Stomach (tissue), 8 donors: ENCODE measurements at regions not wholly inside any gene's neighbourhood (a gene's known extent, or its start where the extent isn't known, plus 50 kb on each side); places are given as distances from the start of the nearest gene placed in this dataset.

ENCODE experiments used
- DNase-seq, 2 donors: peaks; one replicate each; pipeline versions ENCODE4 v3.0.0 to v3.0.0-alpha.2; 2013 to 2019
- H3K27ac ChIP-seq, 5 donors: fragments of 200-600 bp in 4 of 5; sonication (generic) in 4 of 5; one replicate each; pipeline ENCODE4 v1.5.1; 2013 to 2019; ENCODE audit warnings: mild to moderate bottlenecking in 1 of 5, moderate library complexity in 1 of 5
- H3K27me3 ChIP-seq, 3 donors: fragments of 200-600 bp; sonication (generic); one replicate each; pipeline ENCODE4 v1.5.1; 2017 to 2019; ENCODE audit warnings: mixed run types in 1 of 3
- H3K36me3 ChIP-seq, 4 donors: fragments of 200-600 bp; sonication (generic); 1 replicate in 3 of 4; 2 replicates in 1 of 4; pipeline ENCODE4 v1.5.1; 2016 to 2019
- H3K4me1 ChIP-seq, 4 donors: fragments of 200-600 bp; sonication (generic); one replicate each; pipeline ENCODE4 v1.5.1; 2016 to 2019
- H3K4me3 ChIP-seq, 4 donors: fragments of 200-600 bp; sonication (generic) in 3 of 4; one replicate each; pipeline ENCODE4 v1.5.1; 2016 to 2019; ENCODE audit warnings: mild to moderate bottlenecking in 1 of 4
- H3K9me3 ChIP-seq, 4 donors: fragments of 200-600 bp; sonication (generic); one replicate each; pipeline ENCODE4 v1.5.1; 2016 to 2019
- EP300 ChIP-seq: sonication (generic); formaldehyde crosslinking; IDR thresholded peaks from one replicate; pipeline ENCODE4 v1.6.1; 2017; ENCODE audit warnings: antibody characterized with exemption
- POLR2A ChIP-seq, 4 donors: fragments of 450-650 bp; IDR thresholded peaks; one replicate each; pipeline ENCODE4 v1.6.1; 2016; ENCODE audit warnings: antibody characterized with exemption in 4 of 4, control low read depth in 2 of 4, mild to moderate bottlenecking in 1 of 4, moderate library complexity in 1 of 4
- POLR2AphosphoS5 ChIP-seq, 3 donors: sonication (generic); formaldehyde crosslinking; IDR thresholded peaks; one replicate each; pipeline ENCODE4 v1.6.1; 2016; ENCODE audit warnings: antibody characterized with exemption in 3 of 3
- WGBS, 5 donors: extraction: QIAGEN DNeasy Blood & Tissue Kit in 3 of 5; methylation state at CpG; one replicate each; pipeline versions ENCODE4 v1.1.5 to v1.1.7; 2013 to 2018; 5-methylcytosine and 5-hydroxymethylcytosine counted together
- intact Hi-C: fragments of 100-400 bp; cut with DNase I; formaldehyde crosslinking; loops from one replicate; pipeline ENCODE4 v1.15.1; 2023; ENCODE audit warnings: low total_unique reads
- TF ChIP-seq, protein P1 (sequence below), 7 experiments: fragments of 450-650 bp in 4 of 7; fragments of 200-600 bp in 3 of 7; sonication (generic) in 3 of 7; IDR thresholded peaks; one replicate each; pipeline ENCODE4 v1.5.1; 2016 to 2019; ENCODE audit warnings: antibody characterized with exemption in 7 of 7, control low read depth in 2 of 7, mild to moderate bottlenecking in 1 of 7
- donor health status: healthy with polysubstance abuse.
- donor health status: Bipolar disorder and iron deficiency.
- donor health status: healthy.

DNA sequence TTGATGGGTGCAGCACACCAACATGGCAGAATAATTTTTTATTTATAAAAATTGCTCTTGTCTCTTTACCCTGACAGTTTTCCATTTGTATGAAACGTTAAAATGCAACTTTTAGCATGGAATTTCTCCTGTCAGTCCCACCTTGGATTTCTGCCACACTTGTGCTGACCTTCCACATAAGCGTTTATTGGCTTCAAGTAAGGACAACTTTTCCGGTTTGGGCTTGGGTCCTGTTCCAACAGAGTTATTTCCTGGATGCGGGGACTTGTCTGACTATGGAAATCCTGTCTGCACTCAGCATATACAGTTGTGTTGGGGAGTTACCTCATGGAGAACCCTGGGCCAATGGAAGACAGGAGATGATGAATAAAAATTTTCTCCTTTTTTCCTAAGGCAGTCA, 294.7 kb downstream of the NAF1 start:
- H3K9me3 ChIP-seq: no peaks in the 10 kb centered on the region
- no peak overlapping the region for H3K27ac ChIP-seq
- TF ChIP-seq POLR2A (IDR thresholded peaks at IDR 0.05) (no peak), EP300 (no peak), POLR2AphosphoS5 (IDR thresholded peaks at IDR 0.05) (no peak)
- TF ChIP-seq, protein P1, sequence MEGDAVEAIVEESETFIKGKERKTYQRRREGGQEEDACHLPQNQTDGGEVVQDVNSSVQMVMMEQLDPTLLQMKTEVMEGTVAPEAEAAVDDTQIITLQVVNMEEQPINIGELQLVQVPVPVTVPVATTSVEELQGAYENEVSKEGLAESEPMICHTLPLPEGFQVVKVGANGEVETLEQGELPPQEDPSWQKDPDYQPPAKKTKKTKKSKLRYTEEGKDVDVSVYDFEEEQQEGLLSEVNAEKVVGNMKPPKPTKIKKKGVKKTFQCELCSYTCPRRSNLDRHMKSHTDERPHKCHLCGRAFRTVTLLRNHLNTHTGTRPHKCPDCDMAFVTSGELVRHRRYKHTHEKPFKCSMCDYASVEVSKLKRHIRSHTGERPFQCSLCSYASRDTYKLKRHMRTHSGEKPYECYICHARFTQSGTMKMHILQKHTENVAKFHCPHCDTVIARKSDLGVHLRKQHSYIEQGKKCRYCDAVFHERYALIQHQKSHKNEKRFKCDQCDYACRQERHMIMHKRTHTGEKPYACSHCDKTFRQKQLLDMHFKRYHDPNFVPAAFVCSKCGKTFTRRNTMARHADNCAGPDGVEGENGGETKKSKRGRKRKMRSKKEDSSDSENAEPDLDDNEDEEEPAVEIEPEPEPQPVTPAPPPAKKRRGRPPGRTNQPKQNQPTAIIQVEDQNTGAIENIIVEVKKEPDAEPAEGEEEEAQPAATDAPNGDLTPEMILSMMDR (IDR thresholded peaks at IDR 0.05): no peak
- no peaks in the 10 kb centered on the region for H3K4me1 ChIP-seq
- 61 to 74% (median 68%) methylated on average over 4 of the region's 4 CpGs for WGBS, 5 donors
- H3K27me3 ChIP-seq: no peaks in the 10 kb centered on the region
- DNase-seq: no peak
- intact Hi-C loops: no loop called here
- H3K36me3 ChIP-seq: no peaks in the 10 kb centered on the region
- no peak overlapping the region for H3K4me3 ChIP-seq

DNA sequence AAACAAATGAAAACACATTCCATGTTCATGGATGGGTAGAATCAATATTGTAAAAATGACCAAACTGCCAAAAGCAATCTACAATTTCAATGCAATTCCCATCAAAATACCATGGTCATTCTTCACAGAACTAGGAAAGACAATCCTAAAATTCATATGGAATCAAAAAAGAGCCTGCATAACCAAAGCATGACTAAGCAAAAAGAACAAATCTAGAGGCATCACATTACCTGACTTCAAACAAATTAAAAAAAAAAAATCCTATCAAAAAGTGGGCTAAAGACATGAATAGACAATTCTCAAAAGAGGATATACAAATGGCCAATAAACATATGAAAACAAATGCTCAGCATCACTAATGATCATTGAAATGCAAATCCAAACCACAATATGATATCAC, 297.5 kb downstream of the NAF1 start:
- TF ChIP-seq EP300 (no peak), POLR2AphosphoS5 (IDR thresholded peaks at IDR 0.05) (no peak), POLR2A (IDR thresholded peaks at IDR 0.05) (no peak)
- TF ChIP-seq, protein P1 (IDR thresholded peaks at IDR 0.05): no peak
- no peak overlapping the region for H3K27ac ChIP-seq
- H3K36me3 ChIP-seq: no peaks in the 10 kb centered on the region
- DNase-seq: no peak
- intact Hi-C loops: no loop called here
- H3K4me1 ChIP-seq: no peaks in the 10 kb centered on the region
- H3K4me3 ChIP-seq: no peak overlapping the region
- no peaks in the 10 kb centered on the region for H3K27me3 ChIP-seq
- H3K9me3 ChIP-seq: no peaks in the 10 kb centered on the region

DNA sequence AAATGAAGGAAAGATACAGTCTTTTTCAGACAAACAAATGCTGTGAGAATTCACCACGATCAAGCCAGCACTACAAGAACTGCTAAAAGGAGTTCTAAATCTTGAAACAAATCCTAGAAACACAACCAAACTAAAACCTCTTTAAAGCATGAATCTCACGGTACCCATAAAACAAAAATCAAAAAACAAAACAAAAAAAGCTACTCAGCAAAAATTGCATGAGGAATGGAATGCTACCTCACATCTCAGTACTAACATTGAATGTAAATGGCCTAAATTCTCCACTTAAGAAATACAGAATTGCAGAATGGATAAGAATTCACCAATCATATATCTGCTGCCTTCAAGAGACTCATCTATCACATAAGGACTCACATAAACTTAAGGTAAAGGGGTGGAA, 300.1 kb downstream of the NAF1 start:
- no peaks in the 10 kb centered on the region for H3K27me3 ChIP-seq
- no peaks in the 10 kb centered on the region for H3K36me3 ChIP-seq
- no peaks in the 10 kb centered on the region for H3K4me1 ChIP-seq
- H3K4me3 ChIP-seq: no peak overlapping the region
- H3K9me3 ChIP-seq: no peaks in the 10 kb centered on the region
- DNase-seq: no peak
- no peak overlapping the region for H3K27ac ChIP-seq
- 81 to 91% (median 88%) methylated on average over 2 of the region's 2 CpGs for WGBS, 5 donors
- intact Hi-C loops: no loop called here
- no peak for TF ChIP-seq EP300

DNA sequence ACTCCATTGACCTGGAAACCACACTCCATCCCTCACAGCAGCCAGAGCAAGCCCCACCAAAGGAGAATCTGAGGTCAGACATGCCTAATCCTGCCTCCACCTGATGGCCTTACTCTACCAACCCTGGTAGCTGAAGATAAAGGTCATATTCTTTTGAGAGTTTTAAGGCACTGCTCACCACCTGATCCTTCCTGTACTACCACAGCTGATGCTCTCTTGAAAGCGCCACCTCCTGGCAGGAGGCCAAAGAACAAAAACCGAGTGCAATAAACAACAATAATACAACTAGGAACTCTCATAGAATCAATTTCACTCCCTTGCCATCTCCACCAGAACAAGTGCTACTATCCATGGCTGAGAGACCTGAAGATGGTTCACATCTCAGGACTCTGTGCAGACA, 301.6 kb downstream of the NAF1 start:
- DNase-seq: no peak
- H3K36me3 ChIP-seq: no peaks in the 10 kb centered on the region
- TF ChIP-seq POLR2A (IDR thresholded peaks at IDR 0.05): no peak
- TF ChIP-seq, protein P1 (IDR thresholded peaks at IDR 0.05): no peak
- no peak for TF ChIP-seq POLR2AphosphoS5 (IDR thresholded peaks at IDR 0.05)
- no peak for TF ChIP-seq EP300
- no peak overlapping the region for H3K27ac ChIP-seq
- WGBS, 5 donors: 69 to 89% (median 81%) methylated on average over 2 of the region's 2 CpGs
- intact Hi-C loops: no loop called here
- no peaks in the 10 kb centered on the region for H3K9me3 ChIP-seq
- no peak overlapping the region for H3K4me3 ChIP-seq
- H3K27me3 ChIP-seq: no peaks in the 10 kb centered on the region
- no peaks in the 10 kb centered on the region for H3K4me1 ChIP-seq

DNA sequence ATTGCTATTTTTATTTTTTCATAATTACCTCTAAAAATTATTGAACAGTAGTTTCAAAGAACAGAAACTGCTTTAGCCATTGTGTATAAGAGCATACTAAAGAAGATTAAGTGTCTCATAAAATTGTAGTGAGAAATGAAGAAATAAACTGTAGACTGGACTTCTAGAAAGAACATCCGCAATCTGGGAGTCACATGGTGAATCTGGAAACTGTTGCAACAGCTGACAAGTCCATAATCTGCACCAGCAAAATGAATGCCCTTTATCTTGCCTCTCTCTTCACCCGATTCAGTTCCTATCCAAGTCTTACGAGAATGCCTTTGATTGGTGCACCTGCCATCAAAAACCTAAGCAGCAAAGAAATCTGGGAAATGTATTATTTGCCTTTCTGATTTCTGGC, 312.9 kb downstream of the NAF1 start:
- Histone ChIP-seq H3K4me3 (no peak overlapping the region), H3K27me3 (no peaks in the 10 kb centered on the region), H3K36me3 (no peaks in the 10 kb centered on the region), H3K4me1 (no peaks in the 10 kb centered on the region), H3K9me3 (no peaks in the 10 kb centered on the region), H3K27ac (no peak overlapping the region)
- TF ChIP-seq POLR2A (IDR thresholded peaks at IDR 0.05): no peak
- TF ChIP-seq, protein P1 (IDR thresholded peaks at IDR 0.05): no peak
- TF ChIP-seq EP300: no peak
- TF ChIP-seq POLR2AphosphoS5 (IDR thresholded peaks at IDR 0.05): no peak
- intact Hi-C loops: no loop called here
- no peak for DNase-seq
- WGBS, 5 donors: 72 to 97% (median 92%) methylated on average over 3 of the region's 3 CpGs
